HG03175 (cell line): ENCODE measurements at regions not wholly inside any gene's neighbourhood (a gene's known extent, or its start where the extent isn't known, plus 50 kb on each side); places are given as distances from the start of the nearest gene placed in this dataset.
"Not testable (repeated sequence)": the region's sequence is repeated elsewhere in the genome, so short reads cannot be mapped to it uniquely, and the experiment has no call there.

Experiments used
- ATAC-seq: cut with Tn5 transposase; IDR thresholded peaks from one replicate; pipeline ENCODE4 v1.9.1; 2021; ENCODE audit warnings: mild to moderate bottlenecking, moderate library complexity; ENCODE audit not compliant: unreplicated experiment

GRCh38 chr20:47844568-47844906, 59.3 kb upstream of the SULF2 start:
- ATAC-seq: not testable (repeated sequence)

- no peak for ATAC-seq
These were observed 58.7 kb upstream of the SULF2 start for GRCh38 chr20:47843886-47844567.

GRCh38 chr20:47842950-47843349, 57.7 kb upstream of the SULF2 start:
- ATAC-seq: not testable (repeated sequence)

GRCh38 chr20:47842004-47842403, 56.7 kb upstream of the SULF2 start:
- ATAC-seq: not testable (repeated sequence)

GRCh38 chr20:47836256-47836817, 51.1 kb upstream of the SULF2 start:
- not testable (repeated sequence) for ATAC-seq
